H1 (cell line): ENCODE measurements at regions not wholly inside any gene's neighbourhood (a gene's known extent, or its start where the extent isn't known, plus 50 kb on each side); places are given as distances from the start of the nearest gene placed in this dataset.

Source experiments
- CHD1 ChIP-seq: IDR thresholded peaks from 2 replicates; pipeline ENCODE4 v1.6.1; 2012; ENCODE audit warnings: low read depth, low read length, improper control_type of control experiment
- CREB1 ChIP-seq: IDR thresholded peaks from 2 replicates; pipeline ENCODE4 v1.6.1; 2012; ENCODE audit warnings: inconsistent platforms
- NANOG ChIP-seq: IDR thresholded peaks from 2 replicates; pipeline ENCODE4 v1.6.1; 2011; ENCODE audit warnings: low read length, low read depth, mild to moderate bottlenecking, inconsistent platforms; ENCODE audit not compliant: insufficient read depth, poor library complexity, severe bottlenecking
- POLR2AphosphoS5 ChIP-seq: IDR thresholded peaks from 2 replicates; pipeline ENCODE4 v1.6.1; 2011; ENCODE audit warnings: low read depth, low read length

DNA sequence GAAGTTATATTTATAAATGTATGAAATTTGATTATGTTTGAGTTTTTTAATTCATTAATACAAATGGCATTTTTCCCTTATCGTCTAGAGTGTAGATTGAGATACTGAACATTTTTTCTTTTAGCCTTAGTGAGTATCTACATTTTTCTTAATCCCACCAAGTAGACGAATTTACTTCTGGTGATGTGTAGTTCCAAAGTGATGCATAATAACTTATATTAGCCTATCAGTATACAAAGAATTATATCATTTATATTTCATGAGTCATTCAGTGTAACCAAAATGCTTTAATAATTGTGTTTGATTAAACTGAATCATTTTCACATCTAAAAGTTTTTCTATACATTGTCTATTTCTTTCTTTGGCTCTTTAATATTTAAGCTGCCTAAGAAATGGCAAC, 745.6 kb upstream of the LUZP2 start (continued):
- no peak for TF ChIP-seq CHD1
- no peak for TF ChIP-seq NANOG
- no peak for TF ChIP-seq CREB1
- no peak for TF ChIP-seq POLR2AphosphoS5
